IPS-18c (cell line): ENCODE measurements at regions not wholly inside any gene's neighbourhood (a gene's known extent, or its start where the extent isn't known, plus 50 kb on each side); places are given as distances from the start of the nearest gene placed in this dataset.

Source experiments
- H3K4me3 ChIP-seq: 2 replicates; pipeline ENCODE4 v1.7.0; 2013; ENCODE audit warnings: low read depth, mild to moderate bottlenecking, low read length, moderate library complexity; ENCODE audit not compliant: insufficient read depth
- H3K9me3 ChIP-seq: one replicate; pipeline ENCODE4 v1.6.1; 2013; ENCODE audit warnings: mild to moderate bottlenecking, low read length, moderate library complexity; ENCODE audit not compliant: control insufficient read depth, insufficient read depth

DNA sequence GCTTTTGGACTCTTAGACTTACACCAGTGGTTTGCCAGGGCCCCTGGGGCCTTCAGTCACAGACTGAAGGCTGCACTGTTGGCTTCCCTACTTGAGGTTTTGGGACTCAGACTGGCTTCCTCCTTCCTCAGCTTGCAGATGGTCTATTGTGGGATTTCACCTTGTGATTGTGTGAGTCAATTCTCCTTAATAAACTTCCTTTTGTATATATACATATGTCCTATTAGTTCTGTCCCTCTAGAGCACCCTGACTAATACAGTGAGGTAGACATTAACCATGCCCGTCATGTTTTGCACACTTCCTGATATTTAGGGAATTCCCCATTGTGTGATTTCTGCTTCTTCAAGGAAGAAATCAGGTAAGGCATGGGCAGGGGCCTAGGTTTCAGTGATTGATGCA is 147.8 kb upstream of the CA10 start:
- H3K9me3 ChIP-seq: no peaks in the 10 kb centered on the region
- no peak overlapping the region for H3K4me3 ChIP-seq

DNA sequence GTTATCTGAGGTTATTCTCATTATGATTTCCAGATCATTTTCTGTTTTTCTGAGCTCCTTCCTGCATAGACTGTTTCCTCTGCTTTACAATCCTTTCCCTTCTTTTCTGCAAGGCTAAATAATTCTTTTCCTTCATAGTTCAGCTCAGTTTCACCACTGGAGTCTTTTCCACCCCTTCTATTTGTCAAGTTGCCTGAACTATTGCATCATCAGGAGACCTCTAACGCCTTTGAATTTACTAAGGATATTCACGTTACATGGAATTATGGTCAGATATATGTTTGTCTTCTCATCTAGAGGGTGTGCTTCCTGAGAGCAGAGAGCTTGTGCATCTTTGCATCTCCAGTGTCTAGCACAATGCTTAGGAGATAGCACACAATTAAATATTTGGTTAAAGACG is 140.4 kb upstream of the CA10 start:
- Histone ChIP-seq H3K9me3 (no peaks in the 10 kb centered on the region), H3K4me3 (no peak overlapping the region)

DNA sequence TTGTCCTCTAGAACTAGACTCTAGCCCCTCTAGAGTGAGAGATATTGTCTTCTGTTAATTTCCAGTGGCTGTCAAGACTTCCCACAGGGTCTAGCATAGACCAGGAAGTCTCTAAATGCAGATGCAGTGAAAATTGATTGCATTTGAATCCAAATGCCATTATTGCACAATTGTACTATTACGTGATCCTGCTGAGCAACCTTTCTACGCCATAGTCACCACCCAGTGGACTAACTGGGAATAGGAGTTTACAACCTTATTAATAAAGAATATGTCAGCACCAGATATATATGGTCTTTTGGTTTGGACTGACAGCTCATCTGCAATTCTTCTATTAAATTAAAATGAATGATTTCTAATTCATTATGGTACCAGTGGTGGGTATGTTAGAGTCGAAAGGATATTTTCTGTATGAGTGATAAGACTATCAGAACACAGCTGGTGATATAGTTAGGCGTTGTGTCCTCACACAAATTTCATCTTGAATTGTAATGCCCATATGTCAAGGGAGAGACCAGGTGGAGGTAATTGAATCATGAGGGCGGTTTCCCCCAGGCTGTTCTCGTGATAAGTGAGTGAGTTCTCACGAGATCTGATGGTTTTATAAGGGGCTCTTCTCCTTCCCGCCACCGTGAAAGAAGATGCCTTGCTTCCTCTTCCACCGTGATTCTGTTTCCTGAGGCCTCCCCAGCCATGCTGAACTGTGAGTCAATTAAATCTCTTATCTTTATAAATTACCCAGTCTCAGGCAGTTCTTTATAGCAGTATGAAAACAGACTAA is 138.9 kb upstream of the CA10 start:
- H3K4me3 ChIP-seq: no peak overlapping the region
- no peaks in the 10 kb centered on the region for H3K9me3 ChIP-seq

DNA sequence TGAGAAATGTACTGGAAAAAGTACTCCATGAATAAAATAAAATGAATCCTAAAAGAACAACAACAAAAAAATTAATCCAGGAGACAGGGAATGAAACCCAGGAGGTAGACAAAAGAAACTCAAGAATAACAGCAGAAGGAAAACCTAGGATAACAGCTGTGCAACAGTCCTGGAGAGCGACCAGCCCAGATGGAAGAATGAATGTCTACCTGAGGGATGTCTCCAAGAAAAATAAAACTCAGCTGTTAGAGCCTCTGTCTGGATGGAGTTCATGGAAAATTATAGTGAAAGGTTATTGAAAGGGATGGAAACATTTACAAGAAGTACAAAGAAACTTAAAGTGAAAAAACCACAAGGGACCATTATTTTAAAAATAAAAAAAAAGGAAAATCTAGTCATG is 135.8 kb upstream of the CA10 start:
- H3K4me3 ChIP-seq: no peak overlapping the region
- no peaks in the 10 kb centered on the region for H3K9me3 ChIP-seq

DNA sequence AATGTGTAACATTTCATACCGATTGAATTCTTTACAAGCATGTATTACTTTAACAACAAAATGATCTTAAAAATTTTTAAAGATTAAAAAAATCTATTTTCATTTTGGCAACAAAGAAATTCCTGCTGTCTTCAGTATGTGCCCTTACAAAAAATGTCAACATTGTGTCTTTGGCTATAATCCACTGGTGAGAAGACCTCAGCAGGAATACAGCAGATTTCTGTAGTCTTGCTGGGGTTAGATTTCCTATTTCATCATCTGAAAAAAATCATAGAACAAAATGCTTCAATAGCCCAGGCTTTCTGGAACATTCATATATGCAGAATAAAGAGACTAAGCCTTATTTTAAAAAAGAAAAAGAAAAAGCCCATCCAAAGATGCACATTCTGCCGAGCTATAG is 129.1 kb upstream of the CA10 start:
- Histone ChIP-seq H3K4me3 (no peak overlapping the region), H3K9me3 (no peaks in the 10 kb centered on the region)

GRCh38 chr17:52283872-52284271 is 125.4 kb upstream of the CA10 start:
- Histone ChIP-seq H3K4me3 (no peak overlapping the region), H3K9me3 (no peaks in the 10 kb centered on the region)

GRCh38 chr17:52276381-52277008 is 118.0 kb upstream of the CA10 start:
- Histone ChIP-seq H3K9me3 (no peaks in the 10 kb centered on the region), H3K4me3 (no peak overlapping the region)

DNA sequence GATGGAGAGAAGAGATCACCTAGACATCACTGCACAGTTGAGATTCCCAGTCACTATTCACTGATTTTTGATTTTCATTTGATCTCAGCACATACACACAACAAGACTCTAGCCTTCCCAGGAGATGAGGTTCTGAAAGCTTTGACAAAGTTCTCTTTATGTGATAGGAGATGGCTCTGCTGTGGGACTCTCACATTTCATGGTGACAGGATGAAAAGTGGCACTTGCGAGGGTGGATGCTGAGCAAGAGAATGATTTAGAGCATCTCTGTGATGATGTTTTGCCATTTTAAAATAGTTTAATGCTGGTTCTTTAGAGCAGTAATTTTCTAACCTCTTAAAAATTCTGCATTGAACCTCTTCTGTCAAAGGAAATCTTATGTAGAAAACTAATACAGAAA is 113.3 kb upstream of the CA10 start:
- Histone ChIP-seq H3K4me3 (no peak overlapping the region), H3K9me3 (no peaks in the 10 kb centered on the region)

DNA sequence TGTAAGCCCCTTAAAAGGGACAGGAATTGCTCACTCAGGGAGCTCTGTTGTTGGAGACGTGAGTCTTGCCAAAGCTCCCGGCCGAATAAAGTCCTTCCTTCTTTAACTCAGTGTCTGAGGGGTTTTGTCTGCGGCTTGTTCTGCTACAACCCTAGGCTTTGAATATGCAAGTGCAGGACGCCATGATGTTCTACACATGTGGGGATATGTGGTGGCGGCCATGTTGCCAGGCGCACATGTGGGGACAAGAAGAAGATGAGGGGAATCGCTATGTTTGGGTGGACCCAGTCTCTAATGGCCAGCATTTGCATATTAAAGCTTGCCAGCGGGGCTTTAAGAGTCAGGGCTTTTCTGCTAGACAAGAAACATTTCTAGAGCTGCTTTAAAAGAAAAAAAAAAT is 96.8 kb upstream of the CA10 start:
- Histone ChIP-seq H3K9me3 (peaks cover 2% of the 10 kb centered on the region), H3K4me3 (no peak overlapping the region)

DNA sequence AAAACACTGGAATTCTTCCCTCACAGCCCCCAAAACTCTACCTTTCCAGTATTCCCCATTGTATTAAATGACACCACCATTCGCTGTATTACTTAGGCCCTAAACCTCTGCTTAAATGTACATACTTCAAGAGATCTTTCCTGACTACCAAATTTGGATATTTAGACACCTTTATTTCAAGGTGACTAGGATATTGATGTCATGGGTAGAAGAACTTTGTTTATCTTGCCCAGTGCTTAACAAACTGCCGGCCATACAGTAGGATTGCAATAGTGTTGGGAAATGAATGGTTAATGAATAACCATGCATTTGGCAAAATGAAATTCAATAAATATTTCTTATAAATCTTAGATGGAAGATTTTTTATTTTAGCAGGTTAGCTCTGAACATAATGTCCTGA is 86.2 kb upstream of the CA10 start:
- Histone ChIP-seq H3K9me3 (no peaks in the 10 kb centered on the region), H3K4me3 (no peak overlapping the region)

DNA sequence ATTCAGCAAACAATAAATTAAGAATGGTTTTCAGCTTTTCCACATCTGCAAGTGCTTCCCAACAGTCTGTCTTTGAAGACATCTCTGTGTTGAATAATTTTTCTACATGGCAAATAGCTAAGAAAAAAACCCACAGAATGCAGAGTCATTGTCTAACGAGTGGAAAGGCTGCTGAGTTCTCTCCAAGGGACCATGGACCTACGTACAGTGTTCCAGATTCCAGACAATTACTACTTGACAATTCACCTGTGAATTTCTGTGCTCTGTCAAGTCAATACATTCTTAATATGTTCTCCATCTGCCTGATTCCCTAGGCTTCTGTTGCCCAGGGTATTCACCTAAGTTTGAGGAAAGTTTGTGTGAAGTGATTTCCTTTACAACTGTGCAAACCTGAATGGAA is 83.8 kb upstream of the CA10 start:
- Histone ChIP-seq H3K4me3 (no peak overlapping the region), H3K9me3 (no peaks in the 10 kb centered on the region)

DNA sequence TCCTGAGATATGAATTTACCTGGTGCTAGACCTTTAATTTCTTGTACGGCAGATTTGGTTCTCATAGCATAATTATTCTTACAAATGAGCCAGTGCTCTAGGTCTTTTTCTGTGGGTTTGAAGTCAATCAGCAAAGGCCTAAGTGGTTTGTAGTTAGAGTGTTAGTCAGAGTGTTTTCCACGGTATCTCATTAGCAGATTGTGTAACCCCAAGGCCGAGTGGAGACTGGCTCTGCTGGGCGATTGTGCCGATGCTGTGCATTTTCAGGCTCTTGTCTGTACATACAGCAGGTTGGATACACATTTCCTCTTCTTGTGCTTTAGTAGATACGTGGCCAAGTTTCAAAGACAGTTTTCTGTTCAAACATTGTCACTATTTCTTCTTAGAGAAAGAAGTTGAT is 78.6 kb upstream of the CA10 start:
- no peak overlapping the region for H3K4me3 ChIP-seq
- H3K9me3 ChIP-seq: no peaks in the 10 kb centered on the region

- no peaks in the 10 kb centered on the region for H3K9me3 ChIP-seq
- no peak overlapping the region for H3K4me3 ChIP-seq
Observed at GRCh38 chr17:52235516-52235915, 77.0 kb upstream of the CA10 start.

DNA sequence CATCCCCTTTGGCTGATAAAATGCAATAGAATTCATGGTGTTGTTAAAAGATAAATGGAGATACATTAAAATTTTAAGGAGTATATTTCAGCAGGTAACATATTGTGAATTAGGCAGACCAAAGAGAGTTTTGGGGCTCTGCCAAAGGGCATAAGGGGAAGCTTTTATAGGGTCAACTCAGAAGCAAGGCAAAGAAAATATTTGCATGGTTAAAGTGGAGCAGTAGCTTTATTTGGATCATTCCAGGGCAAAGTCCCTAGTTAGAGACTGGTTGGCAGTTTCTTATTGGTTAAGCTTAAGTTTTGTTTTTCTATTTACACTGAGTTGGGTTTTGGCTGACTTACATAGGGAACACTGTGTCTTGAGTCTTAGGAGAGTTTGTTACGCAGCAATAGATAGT is 75.1 kb upstream of the CA10 start:
- Histone ChIP-seq H3K4me3 (no peak overlapping the region), H3K9me3 (no peaks in the 10 kb centered on the region)

DNA sequence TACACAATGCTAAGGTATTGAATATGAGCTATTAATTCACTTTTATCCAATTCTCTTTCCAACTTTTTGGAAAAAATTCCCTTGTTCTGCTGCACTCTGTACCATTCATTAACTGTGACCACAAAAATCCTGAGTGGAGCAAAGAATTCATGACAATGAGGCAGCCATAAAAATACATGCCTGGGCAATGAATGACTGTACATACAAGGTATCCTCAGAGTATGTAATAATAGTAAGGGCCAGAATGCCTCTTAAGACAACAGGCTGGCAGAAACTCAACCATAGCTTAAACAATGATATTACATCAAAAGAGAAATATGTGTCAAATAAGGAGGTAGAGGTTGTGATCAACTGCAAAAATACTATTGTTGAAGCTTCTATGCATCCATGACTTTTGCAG is 74.7 kb upstream of the CA10 start:
- no peak overlapping the region for H3K4me3 ChIP-seq
- H3K9me3 ChIP-seq: no peaks in the 10 kb centered on the region

DNA sequence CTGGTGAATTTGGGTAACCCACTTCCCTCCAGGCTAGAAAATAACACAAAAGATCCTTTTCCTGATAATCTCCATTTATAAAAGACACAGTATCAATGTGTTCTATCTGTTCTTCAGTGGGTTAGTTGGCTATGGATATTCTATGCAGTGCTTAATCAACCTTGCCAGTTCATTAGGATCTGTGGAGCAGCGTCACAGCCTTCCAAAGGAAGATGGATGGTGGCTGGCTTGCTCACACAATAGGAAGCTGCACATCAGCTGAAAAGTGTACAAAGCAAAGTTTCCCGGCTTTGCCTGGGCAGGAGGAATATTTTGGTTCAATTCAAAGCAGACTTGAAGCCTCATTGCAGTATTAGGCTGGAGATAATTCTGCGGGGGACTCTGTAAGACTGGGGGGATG is 70.3 kb upstream of the CA10 start:
- H3K9me3 ChIP-seq: no peaks in the 10 kb centered on the region

GRCh38 chr17:52227926-52228325 is 69.4 kb upstream of the CA10 start:
- Histone ChIP-seq H3K9me3 (no peaks in the 10 kb centered on the region), H3K4me3 (no peak overlapping the region)

More for the DNA sequence above, 70.3 kb upstream of the CA10 start:
- H3K4me3 ChIP-seq: no peak overlapping the region

- H3K4me3 ChIP-seq: no peak overlapping the region
- no peaks in the 10 kb centered on the region for H3K9me3 ChIP-seq
Observed at GRCh38 chr17:52213451-52213850, 54.9 kb upstream of the CA10 start.

- no peak overlapping the region for H3K4me3 ChIP-seq
- no peaks in the 10 kb centered on the region for H3K9me3 ChIP-seq
Observed at GRCh38 chr17:52212851-52213250, 54.3 kb upstream of the CA10 start.
